H9 (cell line): ENCODE measurements at regions not wholly inside any gene's neighbourhood (a gene's known extent, or its start where the extent isn't known, plus 50 kb on each side); places are given as distances from the start of the nearest gene placed in this dataset.

Experiments
- DNase-seq: peaks from one replicate; pipeline ENCODE4 v3.0.0-alpha.2; 2017
- H2AFZ ChIP-seq: one replicate; pipeline ENCODE4 v1.6.1; 2013; ENCODE audit warnings: mild to moderate bottlenecking, low read length, control low read depth, moderate library complexity
- H2AK5ac ChIP-seq: 2 replicates; pipeline ENCODE4 v1.6.1; 2013; ENCODE audit warnings: low read length, control low read depth, mixed read lengths; ENCODE audit not compliant: insufficient read length
- H2BK120ac ChIP-seq: one replicate; pipeline ENCODE4 v1.6.1; 2013; ENCODE audit warnings: low read depth, mild to moderate bottlenecking, low read length, control low read depth, inconsistent platforms; ENCODE audit not compliant: poor library complexity, severe bottlenecking
- H2BK12ac ChIP-seq: 2 replicates; pipeline ENCODE4 v1.6.1; 2013; ENCODE audit warnings: low read length, control low read depth, mixed read lengths, low read depth; ENCODE audit not compliant: insufficient read length
- H2BK15ac ChIP-seq: 2 replicates; pipeline ENCODE4 v1.6.1; 2013; ENCODE audit warnings: low read depth, low read length, control low read depth
- H2BK20ac ChIP-seq: one replicate; pipeline ENCODE4 v1.6.1; 2013; ENCODE audit warnings: low read depth, mild to moderate bottlenecking, low read length, control low read depth, inconsistent platforms; ENCODE audit not compliant: poor library complexity, severe bottlenecking
- H2BK5ac ChIP-seq: 2 replicates; pipeline ENCODE4 v1.6.1; 2013; ENCODE audit warnings: low read length, control low read depth, mixed read lengths; ENCODE audit not compliant: insufficient read length
- H3K14ac ChIP-seq: 2 replicates; pipeline ENCODE4 v1.6.1; 2013; ENCODE audit warnings: low read length, control low read depth; ENCODE audit not compliant: insufficient read depth
- H3K18ac ChIP-seq: 2 replicates; pipeline ENCODE4 v1.6.1; 2013; ENCODE audit warnings: low read depth, mild to moderate bottlenecking, mixed read lengths, low read length, control low read depth; ENCODE audit not compliant: insufficient read length
- H3K23ac ChIP-seq: 2 replicates; pipeline ENCODE4 v1.6.1; 2013; ENCODE audit warnings: low read length, control low read depth, mixed read lengths, low read depth; ENCODE audit not compliant: insufficient read length
- H3K23me2 ChIP-seq: 2 replicates; pipeline ENCODE4 v1.6.1; 2013; ENCODE audit warnings: low read depth, mild to moderate bottlenecking, mixed read lengths, low read length, control low read depth; ENCODE audit not compliant: insufficient read length, poor library complexity, severe bottlenecking
- H3K27ac ChIP-seq: 2 replicates; pipeline ENCODE4 v1.5.1; 2013; ENCODE audit warnings: low read length, control low read depth, mixed read lengths, low read depth; ENCODE audit not compliant: insufficient read length
- H3K27me3 ChIP-seq: 2 replicates; pipeline ENCODE4 v1.6.1; 2013; ENCODE audit warnings: low read length, control low read depth, inconsistent platforms; ENCODE audit not compliant: insufficient read depth
- H3K4ac ChIP-seq: 2 replicates; pipeline ENCODE4 v1.6.1; 2013; ENCODE audit warnings: low read depth, mild to moderate bottlenecking, control low read depth, inconsistent platforms, low read length, moderate library complexity
- H3K4me1 ChIP-seq: 2 replicates; pipeline ENCODE4 v1.6.1; 2013; ENCODE audit warnings: low read length, control low read depth, inconsistent platforms; ENCODE audit not compliant: insufficient read depth
- H3K4me2 ChIP-seq: 2 replicates; pipeline ENCODE4 v1.6.1; 2013; ENCODE audit warnings: low read length, control low read depth, mixed read lengths; ENCODE audit not compliant: insufficient read length, insufficient read depth
- H3K56ac ChIP-seq: 2 replicates; pipeline ENCODE4 v1.6.1; 2013; ENCODE audit warnings: low read depth, mild to moderate bottlenecking, mixed read lengths, low read length, control low read depth; ENCODE audit not compliant: insufficient read length
- H3K79me1 ChIP-seq: 2 replicates; pipeline ENCODE4 v1.6.1; 2013; ENCODE audit warnings: low read depth, mild to moderate bottlenecking, moderate library complexity, low read length, control low read depth, inconsistent platforms; ENCODE audit not compliant: insufficient read depth, poor library complexity, severe bottlenecking
- H3K79me2 ChIP-seq: 2 replicates; pipeline ENCODE4 v1.6.1; 2013; ENCODE audit warnings: low read length, control low read depth, inconsistent platforms; ENCODE audit not compliant: insufficient read depth
- H3K9ac ChIP-seq: 2 replicates; pipeline ENCODE4 v1.6.1; 2013; ENCODE audit warnings: low read length, control low read depth, mixed read lengths; ENCODE audit not compliant: insufficient read length; ENCODE audit errors: extremely low read depth
- H3K9me3 ChIP-seq: one replicate; pipeline ENCODE4 v1.6.1; 2013; ENCODE audit warnings: low read depth, low read length, inconsistent platforms; ENCODE audit not compliant: control insufficient read depth
- H3T11ph ChIP-seq: one replicate; pipeline ENCODE4 v1.6.1; 2013; ENCODE audit warnings: mild to moderate bottlenecking, low read length, control low read depth, inconsistent platforms
- H4K20me1 ChIP-seq: one replicate; pipeline ENCODE4 v1.6.1; 2013; ENCODE audit not compliant: control insufficient read depth, insufficient read length, insufficient read depth
- H4K5ac ChIP-seq: 2 replicates; pipeline ENCODE4 v1.6.1; 2013; ENCODE audit warnings: low read depth, mild to moderate bottlenecking, mixed read lengths, low read length, control low read depth; ENCODE audit not compliant: insufficient read length
- H4K8ac ChIP-seq: replicated peaks from 2 replicates; pipeline ENCODE4 v1.6.1; 2013; ENCODE audit warnings: low read length, control low read depth, mixed read lengths, low read depth; ENCODE audit not compliant: insufficient read length
- H4K91ac ChIP-seq: 2 replicates; pipeline ENCODE4 v1.6.1; 2013; ENCODE audit warnings: low read depth, mild to moderate bottlenecking, moderate library complexity, mixed read lengths, low read length, control low read depth; ENCODE audit not compliant: insufficient read length
- H3K27ac Mint-ChIP-seq, 3 experiments: 2 replicates in 2 of 3; 3 replicates in 1 of 3; pipeline ENCODE4 v1.8.0; 2020 to 2021; ENCODE audit warnings: mixed read lengths in 3 of 3, mild to moderate bottlenecking in 1 of 3, moderate library complexity in 1 of 3
- H3K27me3 Mint-ChIP-seq: 2 replicates; pipeline ENCODE4 v1.8.0; 2021; ENCODE audit warnings: low read depth, mild to moderate bottlenecking, moderate library complexity, mixed read lengths
- H3K36me3 Mint-ChIP-seq, 3 experiments: 2 replicates in 2 of 3; 3 replicates in 1 of 3; pipeline ENCODE4 v1.8.0; 2020 to 2021; ENCODE audit warnings: low read depth in 3 of 3, mixed read lengths in 3 of 3; ENCODE audit not compliant: insufficient read depth in 1 of 3
- H3K4me1 Mint-ChIP-seq, 2 experiments: 2 replicates each; pipeline ENCODE4 v1.8.0; 2020; ENCODE audit warnings: mixed read lengths in 2 of 2
- H3K4me3 Mint-ChIP-seq, 2 experiments: 2 replicates in 1 of 2; 3 replicates in 1 of 2; pipeline ENCODE4 v1.8.0; 2020 to 2021; ENCODE audit warnings: mild to moderate bottlenecking in 2 of 2, mixed read lengths in 2 of 2, moderate library complexity in 1 of 2
- H3K9me3 Mint-ChIP-seq, 2 experiments: 2 replicates in 1 of 2; 3 replicates in 1 of 2; pipeline ENCODE4 v1.8.0; 2020; ENCODE audit warnings: mild to moderate bottlenecking in 2 of 2, mixed read lengths in 2 of 2, moderate library complexity in 1 of 2
- WGBS: extraction: QIAGEN DNeasy Blood & Tissue Kit; methylation state at CpG from one replicate; pipeline ENCODE4 v1.1.7; 2013; ENCODE audit warnings: missing lambda C conversion rate, low lambda C conversion rate, mixed read lengths; ENCODE audit not compliant: insufficient read length; ENCODE audit errors: extremely low coverage; 5-methylcytosine and 5-hydroxymethylcytosine counted together
- TF ChIP-seq, protein P1 (sequence below): fragments of 200-600 bp; sonication (generic); conservative IDR thresholded peaks from 3 replicates; pipeline ENCODE4 v1.8.0; 2021; ENCODE audit warnings: antibody characterized with exemption, mild to moderate bottlenecking

DNA sequence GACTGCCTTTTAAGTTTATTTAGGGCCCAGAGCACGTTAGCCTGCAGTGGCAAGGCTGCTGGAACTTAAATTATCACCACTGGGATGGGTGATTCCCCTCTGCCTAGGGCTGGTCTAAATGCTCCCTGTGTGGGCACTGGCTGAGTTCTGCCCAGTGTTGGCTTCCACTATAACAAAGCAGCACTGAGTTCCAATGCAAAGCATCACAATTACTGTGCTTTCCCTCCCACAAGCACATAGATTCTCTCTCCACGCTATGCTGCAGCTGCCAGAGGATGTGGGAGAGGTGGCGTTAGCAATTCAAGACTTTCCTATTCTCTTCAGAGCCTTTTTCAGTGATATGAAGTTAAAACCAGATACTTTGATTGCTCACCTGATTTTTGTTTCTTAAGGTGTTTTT lies 328.9 kb upstream of the DDX18 start:
- H3K36me3 Mint-ChIP-seq: peaks cover 0 to 4% (median 2%) of the 10 kb centered on the region in 3 experiments; a peak in 3 of 7 replicates
- no peak overlapping the region for H3K18ac ChIP-seq
- no peak overlapping the region for H2AFZ ChIP-seq
- H3K4me2 ChIP-seq: no peak overlapping the region
- no peak for DNase-seq
- no peak overlapping the region for H3K4ac ChIP-seq
- H3K9ac ChIP-seq: no peak overlapping the region
- no peaks in the 10 kb centered on the region for H3K79me1 ChIP-seq
- H3K27ac Mint-ChIP-seq: peak overlapping the region in 1 of 3 experiments; percentile 24; a peak in 2 of 7 replicates
- H3K27me3 Mint-ChIP-seq: no peaks in the 10 kb centered on the region
- no peak overlapping the region for H4K91ac ChIP-seq
- no peaks in the 10 kb centered on the region for H3K4me1 ChIP-seq
- H4K5ac ChIP-seq: no peak overlapping the region
- no peak overlapping the region for H2BK20ac ChIP-seq
- no peaks in the 10 kb centered on the region for H4K20me1 ChIP-seq
- H3K9me3 ChIP-seq: no peaks in the 10 kb centered on the region
- H2BK5ac ChIP-seq: no peak overlapping the region
- H3K4me1 Mint-ChIP-seq: peaks cover 2 to 17% of the 10 kb centered on the region in 2 experiments; a peak in 3 of 4 replicates
- H4K8ac ChIP-seq: no peak overlapping the region
- no peak overlapping the region for H3K27ac ChIP-seq
- H2BK120ac ChIP-seq: no peak overlapping the region
- no peaks in the 10 kb centered on the region for H3K23me2 ChIP-seq
- H3K27me3 ChIP-seq: no peaks in the 10 kb centered on the region
- H3K23ac ChIP-seq: no peak overlapping the region
- no peak overlapping the region for H2BK15ac ChIP-seq
- H3K14ac ChIP-seq: no peak overlapping the region
- H2BK12ac ChIP-seq: no peak overlapping the region
- no peak overlapping the region for H3T11ph ChIP-seq
- H2AK5ac ChIP-seq: no peak overlapping the region
- no peaks in the 10 kb centered on the region; a peak in 1 of 5 replicates for H3K9me3 Mint-ChIP-seq
- H3K79me2 ChIP-seq: no peaks in the 10 kb centered on the region
- no peak overlapping the region for H3K56ac ChIP-seq
- no peak overlapping the region for H3K4me3 Mint-ChIP-seq
- WGBS: no CpG with 5 or more reads among the region's 3 CpGs
- TF ChIP-seq, protein P1, sequence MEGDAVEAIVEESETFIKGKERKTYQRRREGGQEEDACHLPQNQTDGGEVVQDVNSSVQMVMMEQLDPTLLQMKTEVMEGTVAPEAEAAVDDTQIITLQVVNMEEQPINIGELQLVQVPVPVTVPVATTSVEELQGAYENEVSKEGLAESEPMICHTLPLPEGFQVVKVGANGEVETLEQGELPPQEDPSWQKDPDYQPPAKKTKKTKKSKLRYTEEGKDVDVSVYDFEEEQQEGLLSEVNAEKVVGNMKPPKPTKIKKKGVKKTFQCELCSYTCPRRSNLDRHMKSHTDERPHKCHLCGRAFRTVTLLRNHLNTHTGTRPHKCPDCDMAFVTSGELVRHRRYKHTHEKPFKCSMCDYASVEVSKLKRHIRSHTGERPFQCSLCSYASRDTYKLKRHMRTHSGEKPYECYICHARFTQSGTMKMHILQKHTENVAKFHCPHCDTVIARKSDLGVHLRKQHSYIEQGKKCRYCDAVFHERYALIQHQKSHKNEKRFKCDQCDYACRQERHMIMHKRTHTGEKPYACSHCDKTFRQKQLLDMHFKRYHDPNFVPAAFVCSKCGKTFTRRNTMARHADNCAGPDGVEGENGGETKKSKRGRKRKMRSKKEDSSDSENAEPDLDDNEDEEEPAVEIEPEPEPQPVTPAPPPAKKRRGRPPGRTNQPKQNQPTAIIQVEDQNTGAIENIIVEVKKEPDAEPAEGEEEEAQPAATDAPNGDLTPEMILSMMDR: no peak
